ENCODE measurements at regions not wholly inside any gene's neighbourhood (a gene's known extent, or its start where the extent isn't known, plus 50 kb on each side); places are given as distances from the start of the nearest gene placed in this dataset.
"Not testable (repeated sequence)": the region's sequence is repeated elsewhere in the genome, so short reads cannot be mapped to it uniquely, and the experiment has no call there.

DNA sequence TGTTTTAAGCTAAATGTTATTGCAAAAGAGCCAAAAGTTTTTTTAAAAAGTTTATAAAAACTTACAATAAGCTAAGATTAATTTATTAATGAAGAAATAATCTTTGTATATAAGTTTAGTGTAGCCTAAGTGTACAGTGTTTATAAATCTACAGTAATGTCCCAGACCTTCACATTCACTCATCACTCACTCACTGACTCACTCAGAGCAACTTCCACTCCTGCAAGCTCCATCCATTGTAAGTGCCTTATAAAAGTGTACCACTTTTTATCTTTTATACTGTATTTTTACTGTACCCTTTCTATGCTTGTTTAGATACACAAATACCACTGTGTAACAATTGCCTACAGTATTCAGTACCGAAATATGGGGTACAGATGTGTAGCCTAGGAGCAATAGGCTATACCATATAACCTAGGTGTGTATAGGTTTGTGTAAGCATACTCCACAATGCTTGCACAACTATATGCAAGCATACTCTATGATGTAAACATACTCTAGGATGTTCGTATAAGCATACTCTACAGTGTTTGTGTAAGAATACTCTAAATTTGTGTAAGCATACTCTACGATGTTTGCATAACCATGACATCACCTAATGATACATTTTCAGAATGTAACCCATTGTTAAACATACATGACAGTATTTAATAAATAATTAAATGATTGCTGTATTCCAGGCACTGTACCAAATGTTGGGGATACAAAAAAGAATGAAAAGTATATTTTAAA is 953.0 kb downstream of the KCNA4 start:
- DNase-seq (ENCODE audit: low read depth in 2 of 2), result no peak

DNA sequence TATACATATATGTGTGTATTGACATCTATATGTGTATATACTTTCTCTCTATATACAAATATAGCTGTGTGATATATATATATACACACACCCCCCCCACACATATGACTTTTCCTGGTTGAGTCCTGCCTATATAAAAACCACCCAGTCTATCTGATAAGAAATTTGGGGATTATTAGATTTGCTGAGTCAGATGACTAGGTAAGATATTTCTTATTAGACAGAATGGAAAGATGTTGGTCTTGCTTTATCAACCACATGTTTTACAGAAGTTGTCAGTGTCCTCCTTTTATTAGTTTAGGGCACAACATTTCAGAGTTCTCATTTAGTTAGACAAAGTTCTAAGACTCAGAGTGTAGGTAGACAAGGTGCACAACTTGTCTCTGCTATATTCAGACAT is 953.3 kb downstream of the METTL15 start:
- DNase-seq (ENCODE audit: low read depth in 2 of 2), result no peak

DNA sequence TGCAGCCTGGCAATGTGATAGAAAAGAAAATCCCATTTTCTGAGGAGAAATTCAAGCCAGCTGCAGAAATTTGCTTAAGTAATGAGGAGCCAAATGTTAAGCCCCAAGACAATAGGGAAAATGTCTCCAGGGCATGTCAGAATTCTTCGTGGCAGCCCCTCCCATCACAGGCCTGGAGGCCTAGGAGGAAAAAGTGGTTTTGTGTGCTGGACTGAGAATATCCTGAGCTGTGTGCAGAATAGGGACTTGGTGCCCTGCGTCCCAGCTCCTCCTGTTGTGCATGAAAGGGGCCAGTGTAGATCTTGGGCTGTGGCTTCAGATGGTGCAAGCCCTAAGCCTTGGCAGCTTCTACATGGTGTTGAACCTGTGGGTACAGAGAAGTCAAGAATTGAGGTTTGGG is 948.3 kb downstream of the METTL15 start:
- DNase-seq (ENCODE audit: low read depth in 2 of 2), result not testable (repeated sequence)

DNA sequence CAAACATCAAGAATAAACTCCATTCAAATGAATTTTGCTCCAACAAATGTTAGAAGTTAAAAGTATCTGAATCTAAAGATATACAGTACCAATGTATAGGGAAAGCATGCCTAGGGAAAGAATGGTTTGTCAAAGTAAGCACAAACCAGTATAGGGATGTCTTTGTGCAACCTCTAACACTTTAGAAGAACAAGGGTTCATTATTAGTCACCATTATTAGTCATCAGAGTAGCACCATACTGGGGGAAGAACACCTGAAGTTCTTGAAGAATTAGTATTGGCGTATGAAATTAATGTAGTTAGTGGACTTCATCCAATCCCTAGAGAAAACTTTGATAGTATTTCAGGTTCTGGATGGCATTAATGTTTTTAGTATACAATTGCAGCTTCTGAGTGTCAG is 943.7 kb downstream of the METTL15 start:
- no peak for DNase-seq (ENCODE audit: low read depth in 2 of 2)

DNA sequence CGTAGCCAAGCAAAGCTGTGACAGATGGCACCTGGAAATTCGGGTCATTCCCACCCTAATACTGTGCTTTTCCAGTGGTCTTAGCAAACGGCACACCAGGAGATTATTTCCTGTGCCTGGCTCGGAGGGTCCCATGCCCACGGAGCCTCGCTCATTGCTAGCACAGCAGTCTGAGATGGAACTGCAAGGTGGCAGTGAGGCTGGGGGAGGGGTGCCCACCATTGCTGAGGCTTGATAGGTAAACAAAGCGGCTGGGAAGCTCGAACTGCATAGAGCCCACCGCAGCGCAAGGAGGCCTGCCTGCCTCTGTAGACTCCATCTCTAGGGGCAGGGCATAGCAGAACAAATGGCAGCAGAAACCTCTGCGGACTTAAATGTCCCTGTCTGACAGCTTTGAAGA is 942.8 kb downstream of the METTL15 start:
- DNase-seq (ENCODE audit: low read depth in 2 of 2), result not testable (repeated sequence)

DNA sequence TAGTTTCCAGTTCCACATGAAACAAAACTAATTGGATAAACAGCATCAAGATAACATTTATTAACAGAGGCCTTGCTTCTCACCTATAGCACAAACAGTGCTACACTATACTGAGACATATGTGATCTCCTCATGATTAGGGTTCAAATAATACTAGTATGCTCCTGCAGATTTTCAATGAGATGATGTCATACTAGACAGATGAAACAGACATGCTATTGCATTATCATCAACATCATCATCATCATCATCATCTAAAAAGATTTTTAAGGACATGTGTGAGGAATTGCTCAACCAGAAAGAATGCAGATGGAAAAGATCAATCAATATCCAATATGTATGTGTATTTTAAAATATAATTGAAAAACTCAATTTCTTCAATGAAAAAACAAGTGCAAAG is 932.3 kb downstream of the METTL15 start:
- no peak for DNase-seq (ENCODE audit: low read depth in 2 of 2)

DNA sequence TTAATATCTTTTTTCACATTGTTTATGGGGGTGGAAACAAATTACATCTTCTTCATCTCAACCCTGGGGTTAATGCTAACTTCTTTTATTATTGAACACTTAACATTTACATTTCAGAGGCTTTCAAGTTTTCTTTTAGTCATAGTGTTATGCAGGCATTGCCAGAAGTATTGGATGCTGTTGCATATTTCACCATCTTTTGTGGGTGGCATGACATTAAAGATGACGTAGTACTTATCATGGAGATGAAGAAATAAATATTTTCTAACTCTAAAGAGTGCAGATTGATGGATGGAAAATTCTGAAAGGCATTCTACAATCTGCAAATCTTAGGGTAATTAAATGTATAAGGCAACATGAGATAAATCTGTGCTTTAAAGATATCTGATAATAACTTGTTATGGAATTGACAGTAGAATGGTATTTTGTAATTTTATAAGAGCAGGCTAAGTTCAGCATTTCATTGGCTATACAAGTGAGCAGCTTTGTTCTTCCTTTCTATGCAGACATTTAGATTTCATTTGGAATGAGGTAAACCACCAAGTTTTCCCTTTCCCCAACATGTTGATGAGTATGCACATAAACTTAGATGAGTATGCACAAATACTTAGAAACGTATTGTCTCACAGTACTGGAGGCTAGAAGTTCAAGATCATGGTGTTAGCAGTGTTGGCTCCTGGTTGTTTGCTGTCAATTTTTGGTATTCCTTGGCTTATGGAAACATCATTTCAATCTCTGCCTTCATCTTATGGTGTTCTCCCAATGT is 924.4 kb downstream of the METTL15 start:
- no peak for DNase-seq (ENCODE audit: low read depth in 2 of 2)

DNA sequence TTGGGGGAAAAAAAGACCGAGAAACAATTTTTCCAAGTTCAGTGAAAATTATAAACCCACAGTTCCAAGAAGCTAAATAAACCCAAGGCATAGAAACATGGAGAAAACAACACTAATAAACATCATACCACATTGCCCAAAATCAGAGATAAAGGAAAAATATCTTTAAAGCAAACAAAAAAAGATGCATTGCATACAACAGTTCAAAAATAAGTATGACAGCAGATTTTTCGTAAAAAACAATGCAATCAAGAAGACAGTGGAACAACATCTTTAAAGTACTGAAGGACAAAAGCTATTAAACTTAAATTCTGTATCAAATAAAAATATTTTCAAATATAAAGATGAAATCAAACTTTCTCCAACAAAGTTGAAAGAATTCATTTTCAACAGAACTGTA is 921.3 kb downstream of the METTL15 start:
- no peak for DNase-seq (ENCODE audit: low read depth in 2 of 2)

DNA sequence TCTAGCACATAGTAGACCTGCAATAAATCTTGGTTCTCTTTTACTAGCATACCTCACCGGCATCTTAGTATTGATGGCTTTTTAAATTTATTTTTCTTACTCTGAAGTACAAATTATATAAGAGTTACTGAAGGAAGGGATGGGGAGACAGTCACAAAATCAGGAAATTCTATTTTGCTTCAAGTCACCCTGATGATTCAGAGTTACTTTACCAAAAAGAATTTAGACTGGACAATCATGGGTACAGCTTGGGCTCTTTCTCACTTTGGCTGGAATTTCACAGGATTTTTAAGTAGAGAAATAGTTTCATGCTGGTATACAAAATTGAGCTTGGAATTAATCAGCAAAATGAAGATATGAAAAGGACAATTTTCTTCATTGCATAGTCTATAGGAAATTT is 919.2 kb downstream of the METTL15 start:
- DNase-seq (ENCODE audit: low read depth in 2 of 2), result no peak

DNA sequence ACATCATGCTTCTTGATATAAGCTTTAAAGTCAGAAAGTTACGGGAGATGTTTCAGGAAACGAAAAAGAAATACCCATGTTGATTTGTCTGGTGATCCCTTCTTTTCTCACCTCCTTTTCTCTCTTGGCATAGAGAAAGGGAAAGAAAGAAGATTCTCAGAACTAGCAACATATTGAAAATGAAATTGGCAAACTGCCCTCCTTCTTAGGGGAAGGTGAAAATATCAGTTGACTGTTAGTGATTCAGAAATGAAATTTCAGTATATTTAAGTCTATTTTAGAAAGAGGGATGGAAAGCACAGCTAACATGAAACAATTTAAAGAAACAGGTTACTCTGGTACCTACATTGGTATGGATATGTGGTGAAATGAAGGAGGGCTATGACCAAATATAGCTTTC is 918.1 kb downstream of the METTL15 start:
- DNase-seq (ENCODE audit: low read depth in 2 of 2), result no peak

DNA sequence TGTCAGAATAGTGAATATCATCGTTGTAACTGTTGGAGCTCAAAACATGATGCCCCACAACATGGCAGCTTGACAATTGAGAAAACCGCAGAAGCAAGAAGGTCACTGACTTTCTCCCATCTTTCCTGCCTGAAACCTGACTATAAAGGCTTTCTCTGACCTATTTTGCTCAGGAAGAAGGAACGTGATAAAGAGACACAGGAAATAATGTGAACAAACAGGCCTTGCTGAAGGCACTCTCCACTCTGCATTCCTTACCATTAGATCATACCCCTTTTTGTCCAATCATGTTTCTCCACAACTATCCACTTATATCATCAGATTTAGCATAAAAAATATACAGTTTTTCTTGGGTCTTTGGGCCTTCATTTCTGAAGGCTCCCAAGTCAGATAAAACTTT is 916.8 kb downstream of the METTL15 start:
- peak; percentile 5 to 8 for DNase-seq (ENCODE audit: low read depth in 2 of 2)

DNA sequence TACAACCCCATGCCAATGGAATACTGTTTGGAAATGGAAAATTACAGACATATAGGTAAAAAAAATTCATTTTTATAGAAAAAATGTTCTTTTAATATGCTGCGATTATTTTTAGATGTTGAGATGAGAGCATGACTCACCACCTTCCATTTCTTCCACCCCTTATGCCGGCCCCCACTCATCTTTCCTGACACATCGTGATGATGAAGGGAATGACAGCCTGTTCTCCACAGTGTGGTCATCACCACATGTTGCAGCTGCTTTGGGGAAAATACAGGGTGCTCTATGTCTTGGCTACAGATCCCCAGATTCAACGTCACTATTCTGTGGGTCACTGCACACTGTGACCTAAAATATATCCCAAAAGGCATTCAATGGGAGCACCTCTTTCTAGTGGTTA is 916.2 kb downstream of the METTL15 start:
- peak in 1 of 2 donors; percentile 10 for DNase-seq (ENCODE audit: low read depth in 2 of 2)

DNA sequence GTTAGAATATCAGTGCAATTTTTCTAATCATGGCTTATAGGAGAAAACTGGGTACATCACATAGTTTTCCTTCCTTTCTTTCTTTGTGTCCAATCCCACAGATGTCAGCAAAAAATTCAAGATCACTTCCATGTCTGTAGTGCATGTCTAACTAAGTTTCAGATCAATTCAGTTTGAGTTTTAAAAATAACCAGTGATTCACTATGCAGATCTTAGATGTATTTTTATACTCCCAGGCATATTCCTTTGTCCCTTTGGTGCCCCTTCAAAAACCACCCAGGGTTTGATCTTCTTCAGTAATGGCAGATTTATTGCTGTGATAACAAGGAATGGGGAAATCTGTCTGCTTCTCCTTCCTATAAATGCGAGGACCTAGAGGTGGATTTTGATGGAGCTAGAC is 915.6 kb downstream of the METTL15 start:
- DNase-seq (ENCODE audit: low read depth in 2 of 2), result no peak

DNA sequence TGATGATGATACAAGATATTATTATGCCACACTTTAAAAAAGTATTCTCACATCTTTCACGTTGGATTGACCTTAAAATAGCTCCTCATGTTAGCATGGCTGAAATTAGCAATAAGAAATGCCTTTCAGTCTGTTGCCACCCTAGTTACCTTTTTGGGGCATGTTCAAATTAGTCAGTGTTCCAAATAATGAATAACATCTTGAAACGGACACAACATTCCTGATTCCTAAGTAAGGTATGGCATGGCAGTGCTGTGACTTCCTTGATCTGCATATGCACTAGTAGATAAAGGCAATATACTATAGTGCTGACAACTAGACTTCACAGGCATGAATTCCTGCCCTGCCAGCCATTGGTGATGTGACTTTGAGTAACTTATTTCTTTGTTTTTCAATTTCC is 914.5 kb downstream of the METTL15 start:
- no peak for DNase-seq (ENCODE audit: low read depth in 2 of 2)

DNA sequence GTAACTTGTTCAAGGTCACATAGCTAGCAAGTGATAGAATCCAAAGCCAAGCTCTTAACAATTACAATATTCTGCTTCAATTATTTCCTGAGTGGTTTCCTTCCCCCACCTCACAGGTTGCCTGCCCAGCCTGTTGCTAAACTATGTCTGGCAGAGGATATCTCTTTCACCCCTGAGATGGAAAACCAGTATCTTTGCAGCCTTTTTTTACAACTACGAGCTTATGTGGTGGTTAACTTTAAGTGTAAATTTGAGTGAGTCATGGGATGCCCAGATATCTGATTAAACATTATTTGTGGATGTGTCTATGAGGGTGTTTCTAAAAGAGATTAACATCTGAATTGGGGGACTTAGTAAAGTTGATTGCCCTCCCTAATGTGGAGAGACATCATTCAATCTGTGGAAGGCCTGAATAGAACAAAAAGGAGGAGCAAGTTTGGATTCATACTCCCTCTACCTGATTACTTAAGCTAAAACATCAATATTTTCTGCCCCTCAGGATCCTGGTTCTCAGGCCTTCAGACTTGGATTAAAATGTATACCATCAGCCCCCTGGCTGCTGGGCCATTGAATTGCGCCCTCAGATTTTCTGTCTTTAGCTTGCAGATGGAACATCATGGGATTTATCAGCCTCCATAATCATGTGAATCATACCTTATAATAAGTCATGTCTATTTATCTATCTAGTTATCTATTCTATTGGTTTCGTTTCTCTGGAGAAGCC is 911.9 kb downstream of the METTL15 start:
- DNase-seq (ENCODE audit: low read depth in 2 of 2), result peak; percentile 45 to 74

DNA sequence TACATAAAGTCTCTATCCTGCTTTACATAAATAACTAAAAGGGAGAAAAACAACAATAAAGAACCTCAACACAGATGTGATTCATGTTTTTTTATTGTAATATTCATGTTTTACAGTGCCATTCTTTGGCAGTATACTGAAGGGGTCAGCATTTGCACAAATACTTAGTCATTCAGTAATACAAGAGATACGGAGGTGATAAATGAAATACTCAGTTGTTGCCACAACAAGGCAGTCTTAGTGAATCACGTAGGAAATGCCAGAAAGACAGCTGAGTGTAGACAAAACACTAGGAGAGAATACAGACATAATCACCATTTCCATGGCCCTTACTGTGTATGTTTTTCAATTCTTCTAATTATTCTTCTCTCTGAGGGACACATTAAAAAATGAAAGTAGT is 910.4 kb downstream of the METTL15 start:
- peak; percentile 60 to 97 for DNase-seq (ENCODE audit: low read depth in 2 of 2)

DNA sequence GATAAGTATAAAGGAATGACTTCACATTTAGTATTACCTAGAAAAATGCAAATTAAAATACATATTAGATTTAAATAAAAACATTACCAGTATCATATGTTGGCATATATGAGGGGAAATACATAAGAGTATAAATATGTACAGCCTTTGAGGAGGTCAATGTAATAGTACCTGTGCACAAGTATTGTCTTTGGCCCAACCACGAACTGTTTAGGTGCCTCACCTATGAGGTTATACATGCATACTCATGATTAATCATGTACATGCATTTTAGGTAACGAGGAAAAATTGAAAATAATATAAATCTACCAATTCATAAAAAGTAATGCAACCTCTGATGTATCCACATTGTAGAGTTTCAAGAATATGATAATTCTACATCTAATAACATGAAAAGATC is 909.8 kb downstream of the METTL15 start:
- DNase-seq (ENCODE audit: low read depth in 2 of 2), result no peak

DNA sequence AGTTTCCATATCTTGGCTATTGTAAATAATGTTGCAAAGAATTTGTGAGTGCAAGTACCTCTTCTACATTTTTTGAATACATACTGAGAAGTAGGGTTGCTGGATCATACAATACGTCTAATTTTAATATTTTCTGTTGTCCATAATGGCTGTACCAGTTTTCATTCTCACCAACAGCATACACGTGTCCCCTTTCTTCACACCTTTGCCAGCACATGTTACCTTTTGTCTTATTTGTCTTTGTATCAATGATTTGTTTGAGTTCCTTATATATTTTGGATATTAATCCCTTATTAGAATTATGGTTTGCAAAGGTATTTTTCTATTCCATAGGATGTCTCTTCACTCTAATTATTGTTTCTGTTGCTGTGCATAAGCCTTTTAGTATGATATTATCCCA is 904.3 kb downstream of the METTL15 start:
- no peak for DNase-seq (ENCODE audit: low read depth in 2 of 2)

DNA sequence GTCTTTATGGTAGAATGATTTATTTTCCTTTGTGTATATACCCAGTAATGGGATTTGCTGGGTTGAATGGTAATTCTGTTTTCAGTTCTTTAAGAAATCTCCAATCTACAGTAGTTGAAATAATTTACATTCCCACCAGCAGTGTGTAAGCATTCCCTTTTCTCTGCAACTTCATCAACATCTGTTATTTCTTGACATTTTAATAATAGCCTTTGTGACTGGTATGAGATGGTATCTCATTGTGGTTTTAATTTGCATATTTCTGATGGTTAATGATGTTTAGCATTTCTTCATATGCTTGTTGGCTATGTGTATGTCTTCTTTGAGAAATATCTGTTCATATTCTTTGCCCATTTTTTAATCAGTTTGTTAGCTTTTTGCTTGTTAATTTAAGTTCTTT is 901.2 kb downstream of the METTL15 start:
- DNase-seq (ENCODE audit: low read depth in 2 of 2), result no peak

DNA sequence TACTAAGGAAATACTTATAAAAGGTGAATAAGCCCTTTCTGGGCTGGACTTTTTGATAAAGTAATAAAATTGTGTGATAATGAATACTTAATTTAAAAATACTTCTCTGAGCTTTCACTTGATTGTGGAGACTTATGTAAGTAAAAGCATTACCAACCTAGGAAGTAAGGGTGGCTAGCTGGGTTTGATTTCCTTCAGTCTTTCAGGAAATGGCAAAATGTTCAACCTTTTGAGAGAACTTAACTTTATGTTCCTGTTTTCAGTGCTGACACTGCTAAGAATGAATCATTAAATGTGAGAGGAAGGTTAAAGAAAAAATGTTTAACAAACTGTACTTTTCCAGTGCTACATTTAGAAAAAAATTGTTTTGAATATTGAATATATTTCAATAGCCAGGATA is 900.3 kb downstream of the METTL15 start:
- DNase-seq (ENCODE audit: low read depth in 2 of 2), result peak in 1 of 2 donors; percentile 54

DNA sequence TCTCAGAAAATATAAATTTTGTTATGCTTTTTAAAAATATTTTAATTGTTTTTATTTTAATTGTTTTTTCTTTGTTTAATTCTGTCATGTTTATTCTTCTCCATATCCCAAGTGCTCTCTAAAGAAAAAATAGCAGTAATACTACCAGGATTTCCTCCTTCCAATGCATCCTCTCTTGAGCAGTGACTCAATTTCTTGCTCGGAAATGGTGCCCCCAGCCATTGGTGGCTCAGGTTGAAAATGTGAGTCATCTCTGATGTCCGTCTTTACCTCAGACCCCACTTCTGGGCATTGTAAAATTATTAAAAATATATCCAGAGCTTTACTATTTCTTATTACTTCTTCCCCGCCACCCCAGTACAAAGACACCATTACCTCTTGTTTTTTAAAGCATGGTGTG is 898.5 kb downstream of the METTL15 start:
- peak in 1 of 2 donors; percentile 67 for DNase-seq (ENCODE audit: low read depth in 2 of 2)

DNA sequence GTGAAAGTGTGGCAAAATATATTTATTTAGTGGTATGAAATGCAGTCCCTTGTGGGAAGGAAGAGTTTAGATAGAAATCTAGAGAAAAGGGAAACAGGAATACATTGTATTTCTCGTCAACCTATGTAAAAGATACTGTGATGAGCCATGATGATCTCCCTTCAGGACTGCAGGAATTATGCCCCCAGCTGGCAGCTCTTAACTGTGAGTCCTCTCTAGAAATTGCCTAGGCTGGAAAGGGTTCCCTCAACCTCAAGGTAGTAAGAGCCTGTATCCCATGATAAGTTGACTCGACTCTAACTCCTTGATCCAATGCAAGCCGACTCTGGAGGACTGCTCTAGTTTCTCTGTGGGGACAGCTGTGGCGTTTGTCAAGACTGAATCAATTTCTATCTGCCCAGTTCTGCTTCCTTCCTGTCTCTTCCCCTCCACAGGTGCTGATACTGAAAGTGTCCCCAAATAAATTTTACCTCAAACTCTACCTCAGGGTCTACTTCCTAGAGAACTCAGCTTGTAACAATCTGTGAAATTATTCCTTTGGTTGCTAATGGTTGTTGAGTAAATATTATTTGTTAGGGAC is 897.3 kb downstream of the METTL15 start:
- DNase-seq (ENCODE audit: low read depth in 2 of 2), result no peak

Measured in lung microvascular endothelial cell (primary cell).